ENCODE measurements at regions not wholly inside any gene's neighbourhood (a gene's known extent, or its start where the extent isn't known, plus 50 kb on each side); places are given as distances from the start of the nearest gene placed in this dataset.
"Not testable (repeated sequence)": the region's sequence is repeated elsewhere in the genome, so short reads cannot be mapped to it uniquely, and the experiment has no call there.

DNA sequence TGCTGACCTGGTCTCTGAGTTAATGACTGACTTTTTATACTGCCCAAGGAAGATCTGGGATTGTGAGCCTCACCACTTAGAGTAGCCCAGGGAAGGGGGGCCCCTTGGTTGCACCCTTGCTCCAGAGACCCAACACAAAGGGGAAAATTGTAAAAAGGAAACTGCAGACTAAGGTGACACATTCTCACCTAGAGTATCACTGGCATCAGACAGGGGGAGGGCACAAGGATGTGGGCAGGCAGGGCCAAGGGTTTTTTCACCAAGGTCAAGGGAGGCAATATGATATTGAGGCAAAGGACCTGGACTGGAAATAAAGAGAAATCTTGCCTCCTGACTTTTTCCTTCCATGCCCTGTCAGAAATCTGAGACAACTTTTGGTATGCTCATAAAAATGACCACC is 386.2 kb upstream of the FGF16 start:
- Histone ChIP-seq H3K9me3 (no peaks in the 10 kb centered on the region), H3K27me3 (ENCODE audit: insufficient read depth in 3 of 3, low read length in 2 of 3) (no peaks in the 10 kb centered on the region), H3K36me3 (ENCODE audit: insufficient read depth in 1 of 2, low read depth in 1 of 2) (no peaks in the 10 kb centered on the region), H3K4me1 (no peaks in the 10 kb centered on the region), H3K4me3 (no peak overlapping the region), H3K27ac (no peak overlapping the region)
- TF ChIP-seq CTCF (IDR thresholded peaks at IDR 0.05): no peak
- DNase-seq (no peak), ATAC-seq (no peak)
- intact Hi-C loops (cut with DNase I): no loop called here

- no peak for TF ChIP-seq CTCF (IDR thresholded peaks at IDR 0.05)
- intact Hi-C loops (cut with DNase I): no loop called here
- no peak for ATAC-seq
- H3K9me3 ChIP-seq: no peaks in the 10 kb centered on the region
- no peaks in the 10 kb centered on the region for H3K27me3 ChIP-seq (ENCODE audit: insufficient read depth in 3 of 3, low read length in 2 of 3)
- DNase-seq: no peak
- WGBS, 3 donors: 37 to 49% (median 38%) methylated on average over 3 of the region's 3 CpGs
- no peaks in the 10 kb centered on the region for H3K36me3 ChIP-seq (ENCODE audit: insufficient read depth in 1 of 2, low read depth in 1 of 2)
- H3K4me1 ChIP-seq: no peaks in the 10 kb centered on the region
- no peak overlapping the region for H3K27ac ChIP-seq
- no peak overlapping the region for H3K4me3 ChIP-seq
Measured at GRCh38 chrX:77061545-77061944, 385.6 kb upstream of the FGF16 start.

- WGBS, 3 donors: 74 to 85% (median 85%) methylated on average over 10 to 11 of the region's 11 CpGs
- no peak for ATAC-seq
- DNase-seq: no peak
- Histone ChIP-seq H3K4me1 (no peaks in the 10 kb centered on the region), H3K27me3 (ENCODE audit: insufficient read depth in 3 of 3, low read length in 2 of 3) (no peaks in the 10 kb centered on the region), H3K9me3 (no peaks in the 10 kb centered on the region), H3K4me3 (no peak overlapping the region), H3K27ac (no peak overlapping the region), H3K36me3 (ENCODE audit: insufficient read depth in 1 of 2, low read depth in 1 of 2) (no peaks in the 10 kb centered on the region)
- TF ChIP-seq CTCF (IDR thresholded peaks at IDR 0.05): no peak
- intact Hi-C loops (cut with DNase I): no loop called here
Measured at GRCh38 chrX:77065896-77066295, 381.3 kb upstream of the FGF16 start.

DNA sequence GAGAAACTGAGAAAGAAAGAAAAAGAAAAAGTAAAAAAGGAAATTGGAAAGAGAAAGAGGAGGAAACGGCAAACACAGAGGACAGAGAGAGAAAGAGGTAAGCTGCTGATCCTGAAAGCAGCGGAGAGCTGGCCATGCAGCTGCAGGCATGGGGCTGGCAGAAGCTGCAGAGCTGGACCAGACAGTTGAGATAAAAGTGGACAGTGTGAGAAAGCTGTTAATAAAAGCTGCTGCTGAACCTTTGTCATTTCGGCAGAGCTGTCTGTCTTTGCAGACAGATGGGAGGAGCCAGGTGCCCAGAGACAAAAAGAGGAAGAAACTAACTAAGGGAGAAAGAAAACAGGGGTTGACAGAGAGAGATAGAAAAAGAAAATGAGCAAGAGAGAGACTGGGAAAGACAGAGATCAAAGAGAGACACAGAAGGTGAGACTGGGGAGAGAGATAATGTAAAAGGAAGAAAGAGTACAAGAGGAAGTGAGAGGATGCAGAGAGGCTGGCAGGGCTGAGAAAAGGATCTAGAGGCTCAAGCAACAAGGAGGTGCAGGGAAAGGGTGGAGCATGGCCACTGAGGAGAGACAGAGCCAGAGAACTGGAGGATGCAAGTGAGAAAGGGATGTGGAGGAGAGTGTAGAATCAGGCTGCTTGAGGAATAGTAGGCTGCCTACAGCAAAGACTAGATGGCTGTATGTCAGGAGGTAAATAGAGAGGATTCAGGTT is 376.8 kb upstream of the FGF16 start:
- TF ChIP-seq CTCF (IDR thresholded peaks at IDR 0.05): no peak
- 9 to 20% (median 12%) methylated on average over 3 of the region's 3 CpGs for WGBS, 3 donors
- Histone ChIP-seq H3K9me3 (peaks cover 7% of the 10 kb centered on the region), H3K4me3 (no peak overlapping the region), H3K4me1 (no peaks in the 10 kb centered on the region), H3K36me3 (ENCODE audit: insufficient read depth in 1 of 2, low read depth in 1 of 2) (no peaks in the 10 kb centered on the region), H3K27me3 (ENCODE audit: insufficient read depth in 3 of 3, low read length in 2 of 3) (no peaks in the 10 kb centered on the region), H3K27ac (no peak overlapping the region)
- ATAC-seq (no peak), DNase-seq (no peak)
- intact Hi-C loops (cut with DNase I): no loop called here

GRCh38 chrX:77076896-77077295 is 370.3 kb upstream of the FGF16 start:
- ATAC-seq: no peak
- no peak for TF ChIP-seq CTCF (IDR thresholded peaks at IDR 0.05)
- 21 to 31% (median 30%) methylated on average over 2 of the region's 2 CpGs for WGBS, 3 donors
- Histone ChIP-seq H3K27me3 (ENCODE audit: insufficient read depth in 3 of 3, low read length in 2 of 3) (no peaks in the 10 kb centered on the region), H3K4me1 (no peaks in the 10 kb centered on the region), H3K9me3 (peaks cover 7% of the 10 kb centered on the region), H3K36me3 (ENCODE audit: insufficient read depth in 1 of 2, low read depth in 1 of 2) (no peaks in the 10 kb centered on the region), H3K4me3 (no peak overlapping the region), H3K27ac (no peak overlapping the region)
- no peak for DNase-seq
- intact Hi-C loops (cut with DNase I): no loop called here

GRCh38 chrX:77081237-77081636 is 366.0 kb upstream of the FGF16 start:
- H3K27me3 ChIP-seq (ENCODE audit: insufficient read depth in 3 of 3, low read length in 2 of 3); DNase-seq; H3K27ac ChIP-seq; H3K4me1 ChIP-seq; H3K36me3 ChIP-seq (ENCODE audit: insufficient read depth in 1 of 2, low read depth in 1 of 2); H3K9me3 ChIP-seq; H3K4me3 ChIP-seq; intact Hi-C loops (cut with DNase I); ATAC-seq: not testable (repeated sequence)
- 60 to 91% (median 80%) methylated on average over 3 of the region's 3 CpGs for WGBS, 3 donors

Measured in psoas muscle (tissue), 7 donors.